Heart left ventricle (tissue), 16 donors: ENCODE measurements at regions not wholly inside any gene's neighbourhood (a gene's known extent, or its start where the extent isn't known, plus 50 kb on each side); places are given as distances from the start of the nearest gene placed in this dataset.

Source experiments
- ATAC-seq, 4 donors: fragments of 200-7000 bp; cut with Tn5 transposase; one replicate each; pipeline ENCODE4 v1.9.1; 2020 to 2022; ENCODE audit warnings: moderate library complexity in 4 of 4, mild to moderate bottlenecking in 3 of 4, moderate number of reproducible peaks in 1 of 4
- DNase-seq, 5 donors: peaks; one replicate each; pipeline ENCODE4 v3.0.0-alpha.2; 2020
- H3K27ac ChIP-seq, 12 donors: fragments of 200-600 bp; sonication (generic) in 4 of 12; one replicate each; pipeline versions ENCODE4 v1.5.0 to v1.8.0; 2016 to 2022; ENCODE audit warnings: mild to moderate bottlenecking in 2 of 12
- H3K27me3 ChIP-seq, 9 donors: fragments of 200-600 bp; sonication (generic) in 2 of 9; one replicate each; pipeline versions ENCODE4 v1.5.1 to v1.8.0; 2016 to 2022; ENCODE audit warnings: mild to moderate bottlenecking in 3 of 9
- H3K36me3 ChIP-seq, 9 donors: fragments of 200-600 bp; sonication (generic) in 2 of 9; one replicate each; pipeline versions ENCODE4 v1.5.0 to v1.8.0; 2018 to 2022; ENCODE audit warnings: mild to moderate bottlenecking in 2 of 9
- H3K4me1 ChIP-seq, 12 donors: fragments of 200-600 bp; sonication (generic) in 4 of 12; one replicate each; pipeline versions ENCODE4 v1.5.0 to v1.8.0; 2016 to 2022; ENCODE audit warnings: mild to moderate bottlenecking in 3 of 12
- H3K4me3 ChIP-seq, 12 donors: fragments of 200-600 bp; sonication (generic) in 4 of 12; one replicate each; pipeline versions ENCODE4 v1.5.0 to v1.8.0; 2017 to 2022; ENCODE audit warnings: mild to moderate bottlenecking in 9 of 12, moderate library complexity in 4 of 12
- H3K9me3 ChIP-seq, 12 donors: fragments of 200-600 bp; sonication (generic) in 4 of 12; one replicate each; pipeline versions ENCODE4 v1.5.0 to v1.8.0; 2016 to 2022; ENCODE audit warnings: mild to moderate bottlenecking in 1 of 12
- POLR2A ChIP-seq, 2 donors: fragments of 450-650 bp; IDR thresholded peaks; one replicate each; pipeline ENCODE4 v1.6.1; 2017; ENCODE audit warnings: antibody characterized with exemption in 2 of 2, mild to moderate bottlenecking in 2 of 2, moderate library complexity in 2 of 2
- WGBS, 4 donors: extraction: QIAGEN DNeasy Blood & Tissue Kit in 2 of 4; methylation state at CpG; one replicate each; pipeline versions ENCODE4 v1.1.5 to v1.1.7; 2013 to 2018; 5-methylcytosine and 5-hydroxymethylcytosine counted together
- intact Hi-C, 10 donors: fragments of 100-400 bp; cut with DNase I; formaldehyde crosslinking; loops; one replicate each; pipeline versions ENCODE4 v1.11.1 to v1.14.2; 2022
- TF ChIP-seq, protein P1 (sequence below), 12 donors: fragments of 200-600 bp; sonication (generic) in 4 of 12; IDR thresholded peaks; one replicate each; pipeline versions ENCODE4 v1.5.0 to v1.8.0; 2018 to 2022; ENCODE audit warnings: antibody characterized with exemption in 12 of 12, mild to moderate bottlenecking in 5 of 12
- donor health status: ischemic (EF 13 %, LVEDD 7.1; RV severe dilation, severe dysfunction).
- donor health status: healthy with polysubstance abuse.
- donor health status: DM: no; HTN: yes; CAD: no.
- donor health status: DM: no; HTN: no; CAD: no.
- donor health status: ischemic (EF 25% LVEDD 6.9; RV normal size, moderate dysfunction).
- donor health status: ischemic (EF 25% LVEDD 5.7; RV mildly dilated, moderate dysfunction).
- donor health status: healthy.
- donor health status: DM: yes; HTN: yes; CAD: no.
- donor health status: ischemic (EF 35%, LVEDD 5.7; RV mildly dilated, moderate dysfunction).
- donor health status: nonischemic (EF 11% LVEDD 7.7; RV severe dilation, severe dysfunction).
- donor health status: DM: yes; HTN: yes; CAD: no.
- donor health status: PGD.
- donor health status: ischemic (EF 29% LVEDD 5.4; RV normal size, mild dysfunction).
- donor health status: nonischemic (EF 23%, LVEDD 6.1; RV moderate dilation, normal function).

DNA sequence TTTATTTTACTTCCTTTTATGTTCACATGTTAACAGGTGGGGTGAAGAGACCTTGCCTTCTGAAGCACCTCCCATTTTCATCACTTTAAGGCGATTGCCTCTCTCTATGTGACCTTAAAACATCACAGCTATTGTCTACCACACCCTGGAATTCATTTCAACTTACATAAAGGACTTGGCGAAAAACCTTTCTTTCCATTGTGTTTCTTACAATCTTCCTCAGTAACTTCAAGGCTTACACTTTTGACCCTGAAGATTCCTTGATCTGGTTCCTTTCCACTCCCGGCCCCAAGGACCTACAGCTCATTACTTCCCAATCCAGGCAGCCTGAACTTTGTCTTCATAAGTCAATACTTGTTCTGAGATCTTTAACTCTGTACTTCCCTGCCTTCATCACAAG is 443.3 kb downstream of the ADAMTS20 start:
- Histone ChIP-seq H3K9me3 (no peaks in the 10 kb centered on the region), H3K27me3 (no peaks in the 10 kb centered on the region), H3K36me3 (no peaks in the 10 kb centered on the region), H3K4me1 (peaks cover 0 to 13% (median 0%) of the 10 kb centered on the region in 12 donors), H3K27ac (no peak overlapping the region), H3K4me3 (no peak overlapping the region)
- TF ChIP-seq, protein P1, sequence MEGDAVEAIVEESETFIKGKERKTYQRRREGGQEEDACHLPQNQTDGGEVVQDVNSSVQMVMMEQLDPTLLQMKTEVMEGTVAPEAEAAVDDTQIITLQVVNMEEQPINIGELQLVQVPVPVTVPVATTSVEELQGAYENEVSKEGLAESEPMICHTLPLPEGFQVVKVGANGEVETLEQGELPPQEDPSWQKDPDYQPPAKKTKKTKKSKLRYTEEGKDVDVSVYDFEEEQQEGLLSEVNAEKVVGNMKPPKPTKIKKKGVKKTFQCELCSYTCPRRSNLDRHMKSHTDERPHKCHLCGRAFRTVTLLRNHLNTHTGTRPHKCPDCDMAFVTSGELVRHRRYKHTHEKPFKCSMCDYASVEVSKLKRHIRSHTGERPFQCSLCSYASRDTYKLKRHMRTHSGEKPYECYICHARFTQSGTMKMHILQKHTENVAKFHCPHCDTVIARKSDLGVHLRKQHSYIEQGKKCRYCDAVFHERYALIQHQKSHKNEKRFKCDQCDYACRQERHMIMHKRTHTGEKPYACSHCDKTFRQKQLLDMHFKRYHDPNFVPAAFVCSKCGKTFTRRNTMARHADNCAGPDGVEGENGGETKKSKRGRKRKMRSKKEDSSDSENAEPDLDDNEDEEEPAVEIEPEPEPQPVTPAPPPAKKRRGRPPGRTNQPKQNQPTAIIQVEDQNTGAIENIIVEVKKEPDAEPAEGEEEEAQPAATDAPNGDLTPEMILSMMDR (IDR thresholded peaks at IDR 0.05), result no peak
- no peak for TF ChIP-seq POLR2A (IDR thresholded peaks at IDR 0.05)
- WGBS, 4 donors, result 64 to 76% (median 72%) methylated on average over 3 of the region's 3 CpGs
- intact Hi-C loops, result no loop called here
- no peak for DNase-seq
- no peak for ATAC-seq

DNA sequence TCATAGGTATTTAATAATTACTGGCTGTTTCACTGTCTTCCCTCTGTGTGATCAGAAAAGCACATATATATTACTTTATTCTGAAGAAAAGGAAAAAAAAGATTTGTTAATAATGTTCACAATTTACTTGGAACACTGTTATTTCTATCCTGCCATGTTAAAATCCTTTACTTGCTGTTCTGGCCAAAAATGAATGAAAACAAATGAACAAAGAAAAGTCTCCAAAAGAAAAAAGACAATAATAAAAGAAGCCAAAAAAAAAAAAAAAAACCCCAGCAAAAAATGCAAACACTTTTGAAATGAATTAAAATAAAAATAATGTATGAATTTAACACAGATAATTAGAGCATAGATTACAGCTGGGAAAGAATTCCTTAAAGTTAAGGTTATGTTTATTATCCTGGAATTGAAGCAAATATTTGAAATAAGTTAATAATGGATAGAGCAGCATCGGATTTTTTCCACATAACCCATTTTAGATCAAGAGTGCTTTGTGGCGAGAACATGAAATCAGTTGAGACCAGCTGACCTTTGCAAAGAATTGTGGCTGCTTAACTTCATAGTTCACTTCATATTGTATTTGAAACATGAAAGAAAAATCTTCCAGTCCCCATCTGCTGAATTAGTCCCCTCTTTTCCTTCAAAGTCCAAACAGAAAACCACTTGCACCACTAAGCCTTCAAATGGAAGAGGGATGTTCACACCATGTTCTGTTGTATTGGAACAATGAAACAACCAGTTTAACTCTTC is 444.8 kb downstream of the ADAMTS20 start:
- Histone ChIP-seq H3K9me3 (no peaks in the 10 kb centered on the region), H3K4me3 (no peak overlapping the region), H3K36me3 (no peaks in the 10 kb centered on the region), H3K4me1 (peaks cover 0 to 4% (median 0%) of the 10 kb centered on the region in 12 donors), H3K27me3 (no peaks in the 10 kb centered on the region), H3K27ac (no peak overlapping the region)
- TF ChIP-seq POLR2A (IDR thresholded peaks at IDR 0.05), result no peak
- TF ChIP-seq, protein P1 (IDR thresholded peaks at IDR 0.05), result no peak
- DNase-seq (no peak), ATAC-seq (no peak)
- WGBS, 4 donors, result 72 to 75% (median 73%) methylated on average over 2 of the region's 2 CpGs
- intact Hi-C loops, result no loop called here

DNA sequence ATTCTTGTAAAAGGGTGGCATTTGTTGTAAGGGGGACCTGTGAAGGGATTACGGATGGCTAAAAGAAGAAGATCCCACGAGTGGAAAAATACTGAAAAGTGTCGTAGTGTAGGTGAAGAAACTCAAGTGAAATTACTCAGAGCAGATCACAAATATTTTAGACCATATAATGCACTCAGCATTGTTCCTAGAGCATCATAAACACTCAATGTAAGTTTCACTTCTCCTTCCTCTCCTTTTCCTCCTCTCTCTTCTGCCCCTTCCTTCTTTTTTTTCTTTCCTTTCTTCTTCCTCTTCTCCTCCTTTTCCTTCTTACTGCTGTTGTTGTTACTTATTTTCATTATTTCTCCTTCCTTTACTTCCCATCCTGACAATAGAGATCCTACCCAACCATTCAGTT is 445.6 kb downstream of the ADAMTS20 start:
- no peak for TF ChIP-seq POLR2A (IDR thresholded peaks at IDR 0.05)
- 61 to 72% (median 64%) methylated on average over 3 of the region's 3 CpGs for WGBS, 4 donors
- no peak for ATAC-seq
- Histone ChIP-seq H3K4me3 (no peak overlapping the region), H3K36me3 (no peaks in the 10 kb centered on the region), H3K27ac (no peak overlapping the region), H3K27me3 (no peaks in the 10 kb centered on the region), H3K9me3 (no peaks in the 10 kb centered on the region), H3K4me1 (peaks cover 0 to 1% (median 0%) of the 10 kb centered on the region in 12 donors)
- intact Hi-C loops, result no loop called here
- DNase-seq, result no peak

DNA sequence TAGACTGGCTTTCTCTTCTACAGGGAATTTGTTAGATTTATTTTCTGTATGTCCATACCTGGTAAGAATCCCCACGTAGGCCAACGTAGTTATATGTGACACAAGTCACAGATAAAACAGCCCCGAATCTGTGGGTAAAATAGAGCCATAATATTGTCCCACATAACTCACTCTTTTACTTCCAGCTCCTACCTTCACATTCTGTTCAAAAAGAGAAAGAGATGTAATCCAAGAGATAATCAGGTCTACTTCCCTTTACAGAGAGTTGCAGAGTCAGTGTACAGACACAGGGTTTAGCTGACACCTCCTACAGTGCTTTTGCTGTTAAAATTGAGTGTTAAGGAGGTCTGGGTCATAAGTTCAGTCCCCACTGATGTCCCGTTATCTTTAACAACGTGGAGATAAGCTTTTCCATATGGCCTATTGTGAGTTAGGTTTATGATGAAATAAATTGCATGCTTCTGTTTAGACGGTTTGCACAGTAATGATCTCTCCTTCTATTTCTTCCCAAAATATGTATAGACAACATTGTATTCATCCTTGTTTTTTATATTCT is 446.5 kb downstream of the ADAMTS20 start:
- 44 to 58% (median 53%) methylated on average over 6 of the region's 6 CpGs for WGBS, 4 donors
- TF ChIP-seq, protein P1 (IDR thresholded peaks at IDR 0.05), result no peak
- TF ChIP-seq POLR2A (IDR thresholded peaks at IDR 0.05), result no peak
- Histone ChIP-seq H3K9me3 (no peaks in the 10 kb centered on the region), H3K27me3 (no peaks in the 10 kb centered on the region), H3K27ac (no peak overlapping the region), H3K4me3 (no peak overlapping the region), H3K36me3 (no peaks in the 10 kb centered on the region), H3K4me1 (no peaks in the 10 kb centered on the region)
- ATAC-seq (no peak), DNase-seq (no peak)
- intact Hi-C loops, result no loop called here
